Glutamatergic neuron (in vitro differentiated cells): ENCODE measurements at regions not wholly inside any gene's neighbourhood (a gene's known extent, or its start where the extent isn't known, plus 50 kb on each side); places are given as distances from the start of the nearest gene placed in this dataset.

ENCODE experiments used
- DNase-seq: peaks from one replicate; pipeline ENCODE4 v3.0.0; 2022
- H3K27ac Mint-ChIP-seq: one replicate; pipeline ENCODE4 v1.8.0; 2020; ENCODE audit warnings: mild to moderate bottlenecking, mixed read lengths, inconsistent platforms; ENCODE audit not compliant: unreplicated experiment
- H3K27me3 Mint-ChIP-seq: one replicate; pipeline ENCODE4 v1.8.0; 2020; ENCODE audit warnings: mild to moderate bottlenecking, moderate library complexity, mixed read lengths, inconsistent platforms; ENCODE audit not compliant: unreplicated experiment
- H3K36me3 Mint-ChIP-seq: one replicate; pipeline ENCODE4 v1.8.0; 2020; ENCODE audit warnings: mild to moderate bottlenecking, mixed read lengths, inconsistent platforms; ENCODE audit not compliant: unreplicated experiment
- H3K4me1 Mint-ChIP-seq: one replicate; pipeline ENCODE4 v1.8.0; 2020; ENCODE audit warnings: mild to moderate bottlenecking, low read depth, mixed read lengths, inconsistent platforms; ENCODE audit not compliant: unreplicated experiment
- H3K4me3 Mint-ChIP-seq: one replicate; pipeline ENCODE4 v1.8.0; 2020; ENCODE audit warnings: mild to moderate bottlenecking, mixed read lengths, inconsistent platforms; ENCODE audit not compliant: unreplicated experiment
- H3K9me3 Mint-ChIP-seq: one replicate; pipeline ENCODE4 v1.8.0; 2020; ENCODE audit warnings: mild to moderate bottlenecking, moderate library complexity, mixed read lengths, inconsistent platforms; ENCODE audit not compliant: unreplicated experiment
- CTCF ChIP-seq: fragments of 200-600 bp; sonication (generic); IDR thresholded peaks from one replicate; pipeline ENCODE4 v1.5.0; 2021; ENCODE audit not compliant: partially characterized antibody, unreplicated experiment

GRCh38 chr2:108167699-108168098, 72.1 kb upstream of the SULT1C3 start:
- no peaks in the 10 kb centered on the region for H3K36me3 Mint-ChIP-seq
- no peaks in the 10 kb centered on the region for H3K9me3 Mint-ChIP-seq
- H3K27ac Mint-ChIP-seq, result no peak overlapping the region
- H3K4me3 Mint-ChIP-seq, result no peak overlapping the region
- no peaks in the 10 kb centered on the region for H3K4me1 Mint-ChIP-seq
- no peak for DNase-seq
- H3K27me3 Mint-ChIP-seq, result no peaks in the 10 kb centered on the region
- no peak for TF ChIP-seq CTCF

- no peak for TF ChIP-seq CTCF
- Mint-ChIP-seq H3K27me3 (no peaks in the 10 kb centered on the region), H3K27ac (no peak overlapping the region), H3K36me3 (no peaks in the 10 kb centered on the region), H3K4me3 (no peak overlapping the region), H3K9me3 (no peaks in the 10 kb centered on the region), H3K4me1 (no peaks in the 10 kb centered on the region)
- DNase-seq, result no peak
Observed at GRCh38 chr2:108169982-108170625, 69.7 kb upstream of the SULT1C3 start.

DNA sequence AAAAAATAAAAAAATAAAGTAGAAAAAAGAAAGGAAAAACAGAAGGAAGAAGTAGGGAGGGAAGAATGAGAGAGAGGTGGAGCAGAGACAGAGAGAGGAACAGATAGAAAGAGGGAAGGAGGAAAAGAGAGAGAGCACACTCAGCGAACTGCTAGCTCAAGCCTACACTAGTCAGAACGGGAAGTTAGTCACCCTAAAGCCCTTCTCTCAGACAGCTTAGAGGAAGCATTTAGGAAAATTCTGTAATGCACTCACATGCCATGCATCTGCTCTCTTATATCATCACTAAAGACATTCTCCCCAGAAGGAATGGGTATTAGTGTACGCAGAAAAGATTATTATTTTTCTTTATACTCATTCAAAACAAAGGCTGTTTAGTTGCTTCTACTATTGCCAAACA, 68.1 kb upstream of the SULT1C3 start:
- no peak overlapping the region for H3K4me3 Mint-ChIP-seq
- no peak for TF ChIP-seq CTCF
- no peaks in the 10 kb centered on the region for H3K36me3 Mint-ChIP-seq
- no peaks in the 10 kb centered on the region for H3K9me3 Mint-ChIP-seq
- no peaks in the 10 kb centered on the region for H3K4me1 Mint-ChIP-seq
- no peak for DNase-seq
- no peak overlapping the region for H3K27ac Mint-ChIP-seq
- H3K27me3 Mint-ChIP-seq, result no peaks in the 10 kb centered on the region

GRCh38 chr2:108182489-108182888, 57.3 kb upstream of the SULT1C3 start:
- DNase-seq, result peak; percentile 67
- Mint-ChIP-seq H3K4me3 (no peak overlapping the region), H3K27me3 (no peaks in the 10 kb centered on the region), H3K27ac (no peak overlapping the region), H3K36me3 (no peaks in the 10 kb centered on the region), H3K9me3 (no peaks in the 10 kb centered on the region), H3K4me1 (peaks cover 2% of the 10 kb centered on the region)
- TF ChIP-seq CTCF, result peak; percentile 19

DNA sequence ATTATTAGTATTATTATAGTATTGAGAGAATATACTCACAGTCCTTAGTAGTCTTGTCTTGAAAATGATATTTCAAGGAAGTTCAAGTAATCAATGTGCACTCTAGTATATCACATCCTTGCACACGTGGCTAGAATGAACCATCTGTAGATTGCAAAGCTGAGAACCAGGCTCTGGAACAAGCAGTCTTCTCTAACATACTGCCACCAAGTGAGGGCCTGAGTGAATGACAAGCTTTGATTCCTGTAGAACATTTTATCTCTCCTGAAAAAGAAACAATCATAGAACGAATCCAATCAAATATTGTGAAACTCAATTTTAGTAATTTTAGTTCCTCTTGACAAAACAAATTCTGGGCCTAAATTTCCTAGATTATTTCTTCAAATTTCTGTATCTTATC, 55.3 kb upstream of the SULT1C3 start:
- Mint-ChIP-seq H3K4me1 (peaks cover 2% of the 10 kb centered on the region), H3K27me3 (no peaks in the 10 kb centered on the region), H3K27ac (no peak overlapping the region), H3K36me3 (no peaks in the 10 kb centered on the region), H3K4me3 (no peak overlapping the region), H3K9me3 (no peaks in the 10 kb centered on the region)
- no peak for DNase-seq
- peak; percentile 33 for TF ChIP-seq CTCF
